H1 (cell line): ENCODE measurements at regions not wholly inside any gene's neighbourhood (a gene's known extent, or its start where the extent isn't known, plus 50 kb on each side); places are given as distances from the start of the nearest gene placed in this dataset.

Experiments
- CHD7 ChIP-seq: fragments of 300-600 bp; sonication (generic); IDR thresholded peaks from 2 replicates; pipeline ENCODE4 v1.7.1; 2012; ENCODE audit warnings: low read length, moderate library complexity, mild to moderate bottlenecking, inconsistent platforms; ENCODE audit not compliant: insufficient replicate concordance
- EZH2 ChIP-seq: fragments of 200-600 bp; sonication (generic); IDR thresholded peaks from 2 replicates; pipeline ENCODE4 v1.7.1; 2012; ENCODE audit warnings: low read depth, mild to moderate bottlenecking, moderate library complexity, low read length, inconsistent platforms; ENCODE audit not compliant: severe bottlenecking
- MAFK ChIP-seq: IDR thresholded peaks from 2 replicates; pipeline ENCODE4 v1.6.1; 2012; ENCODE audit warnings: low read depth, mild to moderate bottlenecking, improper control_type of control experiment, low read length
- NANOG ChIP-seq: IDR thresholded peaks from 2 replicates; pipeline ENCODE4 v1.6.1; 2011; ENCODE audit warnings: low read length, low read depth, mild to moderate bottlenecking, inconsistent platforms; ENCODE audit not compliant: insufficient read depth, poor library complexity, severe bottlenecking
- SIX5 ChIP-seq: IDR thresholded peaks from 2 replicates; pipeline ENCODE4 v1.6.1; 2011; ENCODE audit warnings: mild to moderate bottlenecking, low read depth, low read length

- no peak for TF ChIP-seq CHD7
- TF ChIP-seq SIX5, result no peak
- no peak for TF ChIP-seq EZH2
- TF ChIP-seq NANOG, result no peak
- no peak for TF ChIP-seq MAFK
Measured at GRCh38 chr2:66649006-66649405, 214.1 kb downstream of the MEIS1 start (continued).
